ENCODE measurements at regions not wholly inside any gene's neighbourhood (a gene's known extent, or its start where the extent isn't known, plus 50 kb on each side); places are given as distances from the start of the nearest gene placed in this dataset.

DNA sequence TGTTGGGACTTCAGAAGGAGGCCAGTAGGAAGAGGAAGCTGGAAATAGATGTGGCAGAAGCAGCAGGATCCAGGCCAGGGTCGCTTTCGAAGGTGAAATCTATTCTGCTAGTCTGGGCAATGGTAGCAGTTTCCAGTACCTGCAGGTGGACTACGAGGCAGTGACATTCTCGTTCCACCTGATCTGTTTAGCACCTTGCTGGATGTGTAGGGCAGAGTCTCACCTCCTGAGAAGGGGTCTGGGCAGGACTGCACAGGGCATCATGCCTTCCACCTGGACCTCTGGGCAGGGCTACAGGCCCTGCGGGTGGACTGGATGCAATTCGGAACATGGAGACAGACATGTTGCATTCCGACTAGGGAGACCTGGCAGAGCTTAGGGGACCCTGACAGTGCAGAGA is 254.8 kb upstream of the ZNF32 start:
- ATAC-seq = no peak
- no peak for TF ChIP-seq ESRRG (CRISPR knock-in tag; IDR thresholded peaks at IDR 0.05)
- no peak for TF ChIP-seq ZFP30 (CRISPR knock-in tag; IDR thresholded peaks at IDR 0.05)
- TF ChIP-seq, protein P1, sequence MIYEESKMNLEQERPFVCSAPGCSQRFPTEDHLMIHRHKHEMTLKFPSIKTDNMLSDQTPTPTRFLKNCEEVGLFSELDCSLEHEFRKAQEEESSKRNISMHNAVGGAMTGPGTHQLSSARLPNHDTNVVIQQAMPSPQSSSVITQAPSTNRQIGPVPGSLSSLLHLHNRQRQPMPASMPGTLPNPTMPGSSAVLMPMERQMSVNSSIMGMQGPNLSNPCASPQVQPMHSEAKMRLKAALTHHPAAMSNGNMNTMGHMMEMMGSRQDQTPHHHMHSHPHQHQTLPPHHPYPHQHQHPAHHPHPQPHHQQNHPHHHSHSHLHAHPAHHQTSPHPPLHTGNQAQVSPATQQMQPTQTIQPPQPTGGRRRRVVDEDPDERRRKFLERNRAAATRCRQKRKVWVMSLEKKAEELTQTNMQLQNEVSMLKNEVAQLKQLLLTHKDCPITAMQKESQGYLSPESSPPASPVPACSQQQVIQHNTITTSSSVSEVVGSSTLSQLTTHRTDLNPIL (CRISPR knock-in tag; IDR thresholded peaks at IDR 0.05; ENCODE audit: low read depth) = no peak
- no peak for TF ChIP-seq ISL1 (CRISPR knock-in tag; IDR thresholded peaks at IDR 0.05)
- no peak for TF ChIP-seq BACH2 (CRISPR knock-in tag; IDR thresholded peaks at IDR 0.05; ENCODE audit: borderline replicate concordance)
- TF ChIP-seq ZFP3 (CRISPR knock-in tag; IDR thresholded peaks at IDR 0.05) = no peak
- TF ChIP-seq SNAI2 (CRISPR knock-in tag; IDR thresholded peaks at IDR 0.05) = no peak
- no peak for TF ChIP-seq RARB (CRISPR knock-in tag; IDR thresholded peaks at IDR 0.05)
- TF ChIP-seq, protein P2, sequence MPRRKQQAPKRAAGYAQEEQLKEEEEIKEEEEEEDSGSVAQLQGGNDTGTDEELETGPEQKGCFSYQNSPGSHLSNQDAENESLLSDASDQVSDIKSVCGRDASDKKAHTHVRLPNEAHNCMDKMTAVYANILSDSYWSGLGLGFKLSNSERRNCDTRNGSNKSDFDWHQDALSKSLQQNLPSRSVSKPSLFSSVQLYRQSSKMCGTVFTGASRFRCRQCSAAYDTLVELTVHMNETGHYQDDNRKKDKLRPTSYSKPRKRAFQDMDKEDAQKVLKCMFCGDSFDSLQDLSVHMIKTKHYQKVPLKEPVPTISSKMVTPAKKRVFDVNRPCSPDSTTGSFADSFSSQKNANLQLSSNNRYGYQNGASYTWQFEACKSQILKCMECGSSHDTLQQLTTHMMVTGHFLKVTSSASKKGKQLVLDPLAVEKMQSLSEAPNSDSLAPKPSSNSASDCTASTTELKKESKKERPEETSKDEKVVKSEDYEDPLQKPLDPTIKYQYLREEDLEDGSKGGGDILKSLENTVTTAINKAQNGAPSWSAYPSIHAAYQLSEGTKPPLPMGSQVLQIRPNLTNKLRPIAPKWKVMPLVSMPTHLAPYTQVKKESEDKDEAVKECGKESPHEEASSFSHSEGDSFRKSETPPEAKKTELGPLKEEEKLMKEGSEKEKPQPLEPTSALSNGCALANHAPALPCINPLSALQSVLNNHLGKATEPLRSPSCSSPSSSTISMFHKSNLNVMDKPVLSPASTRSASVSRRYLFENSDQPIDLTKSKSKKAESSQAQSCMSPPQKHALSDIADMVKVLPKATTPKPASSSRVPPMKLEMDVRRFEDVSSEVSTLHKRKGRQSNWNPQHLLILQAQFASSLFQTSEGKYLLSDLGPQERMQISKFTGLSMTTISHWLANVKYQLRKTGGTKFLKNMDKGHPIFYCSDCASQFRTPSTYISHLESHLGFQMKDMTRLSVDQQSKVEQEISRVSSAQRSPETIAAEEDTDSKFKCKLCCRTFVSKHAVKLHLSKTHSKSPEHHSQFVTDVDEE (CRISPR knock-in tag; IDR thresholded peaks at IDR 0.05) = no peak
- no peak for TF ChIP-seq GLIS3 (CRISPR knock-in tag; IDR thresholded peaks at IDR 0.05)
- TF ChIP-seq ZNF565 (CRISPR knock-in tag; conservative IDR thresholded peaks at IDR 0.05; ENCODE audit: low read depth) = no peak
- TF ChIP-seq, protein P3, sequence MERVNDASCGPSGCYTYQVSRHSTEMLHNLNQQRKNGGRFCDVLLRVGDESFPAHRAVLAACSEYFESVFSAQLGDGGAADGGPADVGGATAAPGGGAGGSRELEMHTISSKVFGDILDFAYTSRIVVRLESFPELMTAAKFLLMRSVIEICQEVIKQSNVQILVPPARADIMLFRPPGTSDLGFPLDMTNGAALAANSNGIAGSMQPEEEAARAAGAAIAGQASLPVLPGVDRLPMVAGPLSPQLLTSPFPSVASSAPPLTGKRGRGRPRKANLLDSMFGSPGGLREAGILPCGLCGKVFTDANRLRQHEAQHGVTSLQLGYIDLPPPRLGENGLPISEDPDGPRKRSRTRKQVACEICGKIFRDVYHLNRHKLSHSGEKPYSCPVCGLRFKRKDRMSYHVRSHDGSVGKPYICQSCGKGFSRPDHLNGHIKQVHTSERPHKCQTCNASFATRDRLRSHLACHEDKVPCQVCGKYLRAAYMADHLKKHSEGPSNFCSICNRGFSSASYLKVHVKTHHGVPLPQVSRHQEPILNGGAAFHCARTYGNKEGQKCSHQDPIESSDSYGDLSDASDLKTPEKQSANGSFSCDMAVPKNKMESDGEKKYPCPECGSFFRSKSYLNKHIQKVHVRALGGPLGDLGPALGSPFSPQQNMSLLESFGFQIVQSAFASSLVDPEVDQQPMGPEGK (CRISPR knock-in tag; IDR thresholded peaks at IDR 0.05; ENCODE audit: borderline replicate concordance) = no peak
- TF ChIP-seq, protein P4, sequence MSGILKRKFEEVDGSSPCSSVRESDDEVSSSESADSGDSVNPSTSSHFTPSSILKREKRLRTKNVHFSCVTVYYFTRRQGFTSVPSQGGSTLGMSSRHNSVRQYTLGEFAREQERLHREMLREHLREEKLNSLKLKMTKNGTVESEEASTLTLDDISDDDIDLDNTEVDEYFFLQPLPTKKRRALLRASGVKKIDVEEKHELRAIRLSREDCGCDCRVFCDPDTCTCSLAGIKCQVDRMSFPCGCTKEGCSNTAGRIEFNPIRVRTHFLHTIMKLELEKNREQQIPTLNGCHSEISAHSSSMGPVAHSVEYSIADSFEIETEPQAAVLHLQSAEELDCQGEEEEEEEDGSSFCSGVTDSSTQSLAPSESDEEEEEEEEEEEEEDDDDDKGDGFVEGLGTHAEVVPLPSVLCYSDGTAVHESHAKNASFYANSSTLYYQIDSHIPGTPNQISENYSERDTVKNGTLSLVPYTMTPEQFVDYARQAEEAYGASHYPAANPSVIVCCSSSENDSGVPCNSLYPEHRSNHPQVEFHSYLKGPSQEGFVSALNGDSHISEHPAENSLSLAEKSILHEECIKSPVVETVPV (CRISPR knock-in tag; IDR thresholded peaks at IDR 0.05) = no peak
- TF ChIP-seq ARNTL (CRISPR knock-in tag; IDR thresholded peaks at IDR 0.05; ENCODE audit: borderline replicate concordance, low read depth) = no peak
- TF ChIP-seq TCF4 (CRISPR knock-in tag; IDR thresholded peaks at IDR 0.05; ENCODE audit: borderline replicate concordance) = no peak

DNA sequence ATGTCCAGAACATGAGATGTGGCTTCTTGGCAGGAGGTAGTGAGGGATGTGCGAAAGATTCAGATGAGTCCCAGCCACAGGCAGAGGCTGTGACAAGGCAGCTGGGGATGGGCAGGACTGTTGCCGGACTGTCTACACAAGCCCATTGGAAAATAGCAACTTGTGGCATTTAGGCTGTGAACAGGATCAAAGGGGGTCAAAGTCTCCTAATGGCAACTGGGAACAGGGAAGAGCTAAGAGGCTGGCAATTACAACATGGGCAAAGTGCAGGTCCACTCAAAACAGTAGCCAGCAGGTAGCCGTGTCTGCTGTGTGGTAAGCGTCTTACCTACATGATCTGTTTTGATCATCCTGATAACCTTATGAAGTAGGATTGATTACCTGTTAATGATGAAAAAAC is 254.2 kb upstream of the ZNF32 start:
- TF ChIP-seq SNAI2 (CRISPR knock-in tag; IDR thresholded peaks at IDR 0.05) (no peak), ZC3H10 (CRISPR knock-in tag; IDR thresholded peaks at IDR 0.05) (no peak), CSDC2 (CRISPR knock-in tag; IDR thresholded peaks at IDR 0.05) (no peak), TOX (CRISPR knock-in tag; IDR thresholded peaks at IDR 0.05; ENCODE audit: borderline replicate concordance) (no peak)
- TF ChIP-seq, protein P4 (CRISPR knock-in tag; IDR thresholded peaks at IDR 0.05) = no peak
- TF ChIP-seq, protein P1 (CRISPR knock-in tag; IDR thresholded peaks at IDR 0.05; ENCODE audit: low read depth) = no peak
- no peak for ATAC-seq

DNA sequence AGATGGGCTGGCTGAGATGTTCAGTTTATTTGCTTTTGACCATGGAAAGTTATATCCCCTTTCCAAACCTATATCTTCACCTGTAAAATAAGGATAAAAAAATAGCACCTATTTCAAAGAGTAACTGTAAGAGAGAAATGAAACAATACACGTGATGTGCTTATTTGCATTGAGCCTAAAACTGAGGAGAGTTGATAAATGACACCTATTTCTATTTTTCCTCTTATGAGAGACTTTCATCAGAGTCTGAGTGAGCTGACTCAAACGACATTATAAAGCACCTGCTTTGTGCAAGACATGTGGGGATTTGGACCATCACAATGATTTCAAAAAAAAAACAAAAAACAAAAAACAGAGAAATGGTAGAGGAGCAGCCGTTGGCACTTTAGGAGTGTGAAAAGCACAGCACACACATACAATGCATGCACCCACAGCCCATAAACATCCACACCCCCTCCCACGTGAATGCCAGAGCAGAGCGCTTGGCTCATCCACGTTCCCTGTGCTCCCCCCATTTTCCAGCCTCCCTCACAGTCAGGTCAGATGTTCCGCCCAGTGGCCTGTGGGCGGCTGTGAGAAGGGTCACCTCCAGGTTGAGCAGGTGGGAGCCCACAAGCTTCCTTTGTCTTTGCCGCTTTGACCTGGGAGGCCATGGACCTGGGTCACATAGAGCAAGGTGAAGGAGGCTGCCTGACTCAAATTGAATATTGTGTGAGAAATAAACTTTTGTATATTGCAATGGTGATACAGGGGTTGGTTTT is 253.2 kb upstream of the ZNF32 start:
- no peak for TF ChIP-seq ZFP30 (CRISPR knock-in tag; IDR thresholded peaks at IDR 0.05)
- TF ChIP-seq ZNF70 (CRISPR knock-in tag; IDR thresholded peaks at IDR 0.05) = no peak
- no peak for TF ChIP-seq ZNF565 (CRISPR knock-in tag; conservative IDR thresholded peaks at IDR 0.05; ENCODE audit: low read depth)
- TF ChIP-seq, protein P2 (CRISPR knock-in tag; IDR thresholded peaks at IDR 0.05) = no peak
- TF ChIP-seq, protein P5, sequence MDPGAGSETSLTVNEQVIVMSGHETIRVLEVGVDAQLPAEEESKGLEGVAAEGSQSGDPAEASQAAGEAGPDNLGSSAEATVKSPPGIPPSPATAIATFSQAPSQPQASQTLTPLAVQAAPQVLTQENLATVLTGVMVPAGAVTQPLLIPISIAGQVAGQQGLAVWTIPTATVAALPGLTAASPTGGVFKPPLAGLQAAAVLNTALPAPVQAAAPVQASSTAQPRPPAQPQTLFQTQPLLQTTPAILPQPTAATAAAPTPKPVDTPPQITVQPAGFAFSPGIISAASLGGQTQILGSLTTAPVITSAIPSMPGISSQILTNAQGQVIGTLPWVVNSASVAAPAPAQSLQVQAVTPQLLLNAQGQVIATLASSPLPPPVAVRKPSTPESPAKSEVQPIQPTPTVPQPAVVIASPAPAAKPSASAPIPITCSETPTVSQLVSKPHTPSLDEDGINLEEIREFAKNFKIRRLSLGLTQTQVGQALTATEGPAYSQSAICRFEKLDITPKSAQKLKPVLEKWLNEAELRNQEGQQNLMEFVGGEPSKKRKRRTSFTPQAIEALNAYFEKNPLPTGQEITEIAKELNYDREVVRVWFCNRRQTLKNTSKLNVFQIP (CRISPR knock-in tag; IDR thresholded peaks at IDR 0.05; ENCODE audit: borderline replicate concordance, low read depth) = no peak
- no peak for TF ChIP-seq BACH2 (CRISPR knock-in tag; IDR thresholded peaks at IDR 0.05; ENCODE audit: borderline replicate concordance)
- TF ChIP-seq OSR1 (CRISPR knock-in tag; IDR thresholded peaks at IDR 0.05) = no peak
- ATAC-seq = no peak

All from SK-N-SH treated with all-trans-retinoic acid at 6 μM for 48 hours (cell line).